ENCODE measurements at regions not wholly inside any gene's neighbourhood (a gene's known extent, or its start where the extent isn't known, plus 50 kb on each side); places are given as distances from the start of the nearest gene placed in this dataset.

DNA sequence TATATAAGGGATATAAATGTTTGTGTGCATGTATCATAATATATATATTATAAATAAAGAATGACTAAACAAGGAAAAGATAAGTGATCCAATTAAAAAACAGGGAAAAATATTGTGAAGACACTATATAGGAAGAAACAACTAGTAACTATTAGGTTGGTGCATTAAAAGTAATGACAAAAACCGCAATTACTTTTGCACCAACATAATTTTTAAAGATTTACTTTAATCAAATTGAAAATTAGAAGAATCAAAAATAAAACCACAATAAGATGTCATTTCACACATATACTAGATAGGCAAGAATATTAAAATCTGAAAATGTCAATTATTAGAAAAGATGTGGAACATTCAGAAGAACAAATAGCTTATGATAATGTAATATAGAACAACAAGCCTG is 595.9 kb downstream of the KCNJ3 start:
- no peak for FAIRE-seq
- Histone ChIP-seq H2AK5ac (ENCODE audit: low read depth, low read length) (no peak overlapping the region), H3K14ac (ENCODE audit: insufficient read length) (no peak overlapping the region), H3K4me1 (replicated peaks in 1 of 4; ENCODE audit: control insufficient read depth in 3 of 4, insufficient read depth in 4 of 4, low read length in 3 of 4) (no peaks in the 10 kb centered on the region), H3K4ac (replicated peaks; ENCODE audit: insufficient read length, low read depth, low read length) (no peak overlapping the region), H4K5ac (ENCODE audit: insufficient read length, low read depth, low read length) (no peak overlapping the region), H3K23ac (ENCODE audit: insufficient read length) (no peak overlapping the region), H3K79me2 (ENCODE audit: control insufficient read depth in 1 of 2, insufficient read depth in 2 of 2, low read length in 2 of 2) (no peaks in the 10 kb centered on the region), H3K4me3 (ENCODE audit: extremely low read depth in 1 of 4, insufficient read depth in 2 of 4, low read depth in 3 of 4, low read length in 4 of 4) (no peak overlapping the region), H4K20me1 (replicated peaks in 1 of 2; ENCODE audit: control insufficient read depth in 1 of 2, insufficient read depth in 2 of 2, low read length in 2 of 2) (no peaks in the 10 kb centered on the region), H2AFZ (ENCODE audit: low read length) (no peak overlapping the region), H3K79me1 (ENCODE audit: low read depth, low read length) (no peaks in the 10 kb centered on the region), H2BK120ac (replicated peaks; ENCODE audit: low read depth, low read length) (no peak overlapping the region), H3K27ac (ENCODE audit: low read depth, low read length) (no peak overlapping the region), H3K9ac (replicated peaks in 1 of 4; ENCODE audit: extremely low read depth in 1 of 4, low read depth in 3 of 4, low read length in 3 of 4) (no peak overlapping the region), H2BK12ac (ENCODE audit: low read depth, low read length) (no peak overlapping the region), H3K56ac (replicated peaks; ENCODE audit: insufficient read length, low read depth, low read length) (no peak overlapping the region), H3K23me2 (ENCODE audit: low read depth, low read length) (no peaks in the 10 kb centered on the region), H4K8ac (ENCODE audit: extremely low read depth, insufficient read depth, low read length) (no peak overlapping the region), H3K9me3 (ENCODE audit: insufficient read depth in 2 of 2, low read depth in 1 of 2, low read length in 1 of 2) (no peaks in the 10 kb centered on the region), H2BK20ac (ENCODE audit: low read length) (no peak overlapping the region), H3K18ac (ENCODE audit: extremely low read depth, low read length) (no peak overlapping the region), H2BK15ac (ENCODE audit: low read length) (no peak overlapping the region), H2BK5ac (ENCODE audit: low read depth, low read length) (no peak overlapping the region), H3K36me3 (ENCODE audit: control insufficient read depth in 2 of 4, insufficient read depth in 4 of 4, low read length in 3 of 4) (no peaks in the 10 kb centered on the region), H3K27me3 (replicated peaks in 1 of 4; ENCODE audit: control insufficient read depth in 3 of 4, extremely low read depth in 1 of 4, insufficient read depth in 3 of 4, low read length in 3 of 4) (no peaks in the 10 kb centered on the region), H3K4me2 (ENCODE audit: insufficient read depth in 1 of 2, low read depth in 2 of 2, low read length in 2 of 2) (no peak overlapping the region), H4K91ac (replicated peaks; ENCODE audit: insufficient read length, low read length) (no peak overlapping the region)
- CTCF ChIA-PET (ENCODE audit: partially characterized antibody): no interaction called here
- WGBS, 2 experiments (ENCODE audit: extremely low coverage in 1 of 2, insufficient coverage in 1 of 2, insufficient read length in 1 of 2, insufficient replicate concordance in 2 of 2, low coverage in 1 of 2, low lambda C conversion rate in 2 of 2, missing lambda C conversion rate in 1 of 2): 88% methylated on average over 1 of the region's 1 CpG; no CpG with 5 or more reads in 1 of the 2 experiments
- TF ChIP-seq, protein P1, sequence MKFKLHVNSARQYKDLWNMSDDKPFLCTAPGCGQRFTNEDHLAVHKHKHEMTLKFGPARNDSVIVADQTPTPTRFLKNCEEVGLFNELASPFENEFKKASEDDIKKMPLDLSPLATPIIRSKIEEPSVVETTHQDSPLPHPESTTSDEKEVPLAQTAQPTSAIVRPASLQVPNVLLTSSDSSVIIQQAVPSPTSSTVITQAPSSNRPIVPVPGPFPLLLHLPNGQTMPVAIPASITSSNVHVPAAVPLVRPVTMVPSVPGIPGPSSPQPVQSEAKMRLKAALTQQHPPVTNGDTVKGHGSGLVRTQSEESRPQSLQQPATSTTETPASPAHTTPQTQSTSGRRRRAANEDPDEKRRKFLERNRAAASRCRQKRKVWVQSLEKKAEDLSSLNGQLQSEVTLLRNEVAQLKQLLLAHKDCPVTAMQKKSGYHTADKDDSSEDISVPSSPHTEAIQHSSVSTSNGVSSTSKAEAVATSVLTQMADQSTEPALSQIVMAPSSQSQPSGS (IDR thresholded peaks at IDR 0.05; ENCODE audit: low read length): no peak
- TF ChIP-seq CBX5 (IDR thresholded peaks at IDR 0.05; ENCODE audit: low read depth, low read length) (no peak), GABPA (IDR thresholded peaks at IDR 0.05; ENCODE audit: borderline replicate concordance, insufficient read depth, low read length) (no peak), SP1 (IDR thresholded peaks at IDR 0.05; ENCODE audit: low read depth, low read length) (no peak), TCF12 (IDR thresholded peaks at IDR 0.05; ENCODE audit: low read depth, low read length) (no peak), ASH2L (IDR thresholded peaks at IDR 0.05; ENCODE audit: low read length) (no peak), HDAC6 (IDR thresholded peaks at IDR 0.05; ENCODE audit: low read depth, low read length) (no peak), EGR1 (IDR thresholded peaks at IDR 0.05; ENCODE audit: borderline replicate concordance, low read depth, low read length) (no peak), SIN3A (conservative IDR thresholded peaks at IDR 0.05 in 1 of 2, IDR thresholded peaks at IDR 0.05 in 1 of 2; ENCODE audit: low read depth in 1 of 2, low read length in 2 of 2) (no peak)
- no peak for DNase-seq (ENCODE audit: low read depth in 1 of 2, low spot score in 2 of 2)
- POLR2A ChIA-PET (ENCODE audit: partially characterized antibody): no interaction called here

Measured in H1 (cell line).